Prostate gland (tissue), 2 donors: ENCODE measurements at regions not wholly inside any gene's neighbourhood (a gene's known extent, or its start where the extent isn't known, plus 50 kb on each side); places are given as distances from the start of the nearest gene placed in this dataset.

Source experiments
- DNase-seq: peaks from one replicate; pipeline ENCODE4 v3.0.0-alpha.2; 2019; ENCODE audit warnings: low spot score
- H3K27ac ChIP-seq, 2 donors: fragments of 200-600 bp; sonication (generic); 2 replicates each; pipeline ENCODE4 v1.5.1; 2017 to 2019
- H3K27me3 ChIP-seq: fragments of 200-600 bp; sonication (generic); replicated peaks from 2 replicates; pipeline ENCODE4 v1.5.1; 2019; ENCODE audit not compliant: insufficient read depth
- H3K36me3 ChIP-seq, 2 donors: fragments of 200-600 bp; sonication (generic); 1 replicate in 1 of 2; 2 replicates in 1 of 2; pipeline versions ENCODE4 v1.5.1 to v1.8.1; 2017 to 2019
- H3K4me1 ChIP-seq: fragments of 200-600 bp; sonication (generic); replicated peaks from 2 replicates; pipeline ENCODE4 v1.5.1; 2019
- H3K4me3 ChIP-seq, 2 donors: fragments of 200-600 bp; sonication (generic); 2 replicates each; pipeline ENCODE4 v1.5.1; 2017 to 2019
- H3K9me3 ChIP-seq: fragments of 200-600 bp; sonication (generic); 2 replicates; pipeline ENCODE4 v1.5.1; 2017
- CTCF ChIP-seq, 4 experiments: fragments of 200-600 bp in 2 of 4; fragments of 450-650 bp in 2 of 4; sonication (generic) in 2 of 4; IDR thresholded peaks; 1 replicate in 3 of 4; 2 replicates in 1 of 4; pipeline ENCODE4 v1.5.1; 2016 to 2019; ENCODE audit warnings: antibody characterized with exemption in 4 of 4, mild to moderate bottlenecking in 2 of 4, moderate library complexity in 2 of 4
- POLR2A ChIP-seq: fragments of 450-650 bp; IDR thresholded peaks from one replicate; pipeline ENCODE4 v1.6.1; 2016; ENCODE audit warnings: antibody characterized with exemption, mild to moderate bottlenecking
- POLR2AphosphoS5 ChIP-seq: sonication (generic); formaldehyde crosslinking; IDR thresholded peaks from one replicate; pipeline ENCODE4 v1.6.1; 2017; ENCODE audit warnings: antibody characterized with exemption
- WGBS: methylation state at CpG from one replicate; pipeline ENCODE4 v1.1.5; 2018; 5-methylcytosine and 5-hydroxymethylcytosine counted together
- intact Hi-C: fragments of 100-400 bp; cut with DNase I; formaldehyde crosslinking; loops from one replicate; pipeline ENCODE4 v1.14.2; 2022

GRCh38 chr6:147666255-147666654, 157.8 kb downstream of the SAMD5 start:
- no peaks in the 10 kb centered on the region for H3K36me3 ChIP-seq
- H3K9me3 ChIP-seq: no peaks in the 10 kb centered on the region
- DNase-seq: no peak
- 72% methylated on average over 4 of the region's 4 CpGs for WGBS
- peaks cover 2% of the 10 kb centered on the region for H3K27me3 ChIP-seq
- TF ChIP-seq POLR2AphosphoS5 (no peak), POLR2A (no peak), CTCF (IDR thresholded peaks at IDR 0.05) (no peak)
- intact Hi-C loops: no loop called here
- no peak overlapping the region for H3K4me3 ChIP-seq
- H3K4me1 ChIP-seq: no peaks in the 10 kb centered on the region
- no peak overlapping the region for H3K27ac ChIP-seq

GRCh38 chr6:147667082-147667481, 158.6 kb downstream of the SAMD5 start:
- Histone ChIP-seq H3K4me3 (no peak overlapping the region), H3K27me3 (peaks cover 2% of the 10 kb centered on the region), H3K9me3 (no peaks in the 10 kb centered on the region), H3K36me3 (no peaks in the 10 kb centered on the region), H3K4me1 (no peaks in the 10 kb centered on the region), H3K27ac (no peak overlapping the region)
- WGBS: 81% methylated on average over 3 of the region's 3 CpGs
- TF ChIP-seq CTCF (IDR thresholded peaks at IDR 0.05): no peak
- no peak for TF ChIP-seq POLR2A
- TF ChIP-seq POLR2AphosphoS5: no peak
- no peak for DNase-seq
- intact Hi-C loops: no loop called here

DNA sequence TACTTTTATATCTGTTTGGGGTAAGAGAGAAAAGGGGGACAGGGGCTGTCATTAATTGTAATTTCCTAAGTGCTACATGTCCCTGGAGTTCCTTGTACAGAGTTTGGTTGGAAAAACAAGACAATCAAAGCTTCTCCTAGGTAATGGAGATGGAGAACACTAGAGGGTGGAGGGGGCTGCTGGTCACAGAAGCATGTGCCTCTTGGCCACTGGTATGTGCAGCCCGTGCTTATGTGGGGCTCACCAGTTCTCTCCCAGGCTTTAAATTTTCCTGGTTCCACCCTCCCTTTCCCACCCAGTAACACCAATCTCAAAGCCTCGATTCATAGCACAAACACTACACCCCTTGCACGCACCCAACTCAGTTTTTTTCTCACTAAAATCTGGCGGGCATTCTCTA, 165.6 kb downstream of the SAMD5 start:
- WGBS: 85% methylated on average over 4 of the region's 4 CpGs
- H3K4me3 ChIP-seq: no peak overlapping the region
- H3K27ac ChIP-seq: no peak overlapping the region
- H3K4me1 ChIP-seq: no peaks in the 10 kb centered on the region
- intact Hi-C loops: no loop called here
- no peaks in the 10 kb centered on the region for H3K9me3 ChIP-seq
- no peaks in the 10 kb centered on the region for H3K36me3 ChIP-seq
- no peak for DNase-seq
- no peaks in the 10 kb centered on the region for H3K27me3 ChIP-seq
- TF ChIP-seq CTCF (IDR thresholded peaks at IDR 0.05) (no peak), POLR2A (no peak), POLR2AphosphoS5 (no peak)

DNA sequence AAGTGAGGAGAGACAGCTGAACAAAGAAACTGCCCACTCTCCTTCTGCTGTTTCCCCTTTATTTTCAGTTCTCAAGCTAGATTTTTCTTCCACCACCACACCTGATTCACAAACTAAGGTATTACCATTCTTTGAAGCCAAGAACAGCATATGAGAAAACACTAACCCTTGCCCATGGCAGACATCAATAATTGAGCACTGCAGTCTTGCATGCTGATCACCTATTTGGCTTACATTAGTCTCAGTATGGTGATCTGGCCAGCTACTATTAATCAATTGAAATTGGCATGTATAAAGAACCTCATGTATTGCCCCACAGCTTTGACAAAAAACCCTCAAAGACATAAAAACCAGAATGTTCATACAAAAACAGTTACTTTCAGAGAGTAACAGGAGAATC, 166.3 kb downstream of the SAMD5 start:
- DNase-seq: no peak
- H3K9me3 ChIP-seq: no peaks in the 10 kb centered on the region

GRCh38 chr6:147675281-147675680, 166.8 kb downstream of the SAMD5 start:
- H3K9me3 ChIP-seq: no peaks in the 10 kb centered on the region
- H3K4me1 ChIP-seq: no peaks in the 10 kb centered on the region
- no peaks in the 10 kb centered on the region for H3K36me3 ChIP-seq
- no peak overlapping the region for H3K4me3 ChIP-seq
- no peaks in the 10 kb centered on the region for H3K27me3 ChIP-seq
- WGBS: 74% methylated on average over 6 of the region's 6 CpGs
- no peak overlapping the region for H3K27ac ChIP-seq
- intact Hi-C loops: no loop called here
- TF ChIP-seq POLR2A (no peak), CTCF (IDR thresholded peaks at IDR 0.05) (no peak), POLR2AphosphoS5 (no peak)
- no peak for DNase-seq

More for the DNA sequence above, 166.3 kb downstream of the SAMD5 start:
- Histone ChIP-seq H3K4me3 (no peak overlapping the region), H3K27ac (no peak overlapping the region), H3K27me3 (no peaks in the 10 kb centered on the region), H3K4me1 (no peaks in the 10 kb centered on the region), H3K36me3 (no peaks in the 10 kb centered on the region)
- TF ChIP-seq CTCF (IDR thresholded peaks at IDR 0.05) (no peak), POLR2A (no peak), POLR2AphosphoS5 (no peak)
- intact Hi-C loops: no loop called here
